ENCODE measurements at regions not wholly inside any gene's neighbourhood (a gene's known extent, or its start where the extent isn't known, plus 50 kb on each side); places are given as distances from the start of the nearest gene placed in this dataset.

GRCh38 chr2:54403512-54404238, 52.5 kb upstream of the SPTBN1 start:
- Mint-ChIP-seq H3K9me3 (no peaks in the 10 kb centered on the region), H3K4me1 (ENCODE audit: low read depth) (peaks cover 8% of the 10 kb centered on the region), H3K4me3 (no peak overlapping the region), H3K36me3 (ENCODE audit: insufficient read depth) (no peaks in the 10 kb centered on the region), H3K27me3 (ENCODE audit: low read depth) (peaks cover 9% of the 10 kb centered on the region)
- DNase-seq (no peak), ATAC-seq (no peak)

DNA sequence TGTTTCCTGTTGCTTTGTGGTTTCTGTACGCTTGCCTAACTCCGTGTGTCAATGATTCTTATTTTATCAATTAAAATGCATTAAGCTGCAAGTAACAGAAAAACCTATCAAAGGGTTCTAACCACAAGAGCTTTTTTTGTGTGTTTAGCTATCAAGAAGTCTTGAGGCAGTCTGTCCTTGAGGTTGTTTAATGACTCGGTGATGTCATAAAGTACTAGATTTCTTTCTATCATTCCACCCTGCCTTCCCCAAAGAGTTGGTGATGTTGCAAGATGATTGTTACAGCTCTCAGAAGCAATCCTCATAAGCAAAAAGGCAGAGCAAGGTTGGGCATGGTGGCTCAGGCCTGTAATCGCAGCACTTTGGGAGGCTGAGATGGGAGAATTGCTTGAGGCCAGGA, 51.9 kb upstream of the SPTBN1 start:
- H3K36me3 Mint-ChIP-seq (ENCODE audit: insufficient read depth), result no peaks in the 10 kb centered on the region
- ATAC-seq (no peak), DNase-seq (no peak)
- no peak overlapping the region for H3K4me3 Mint-ChIP-seq
- peaks cover 8% of the 10 kb centered on the region for H3K4me1 Mint-ChIP-seq (ENCODE audit: low read depth)
- H3K9me3 Mint-ChIP-seq, result no peaks in the 10 kb centered on the region
- peaks cover 9% of the 10 kb centered on the region for H3K27me3 Mint-ChIP-seq (ENCODE audit: low read depth)

DNA sequence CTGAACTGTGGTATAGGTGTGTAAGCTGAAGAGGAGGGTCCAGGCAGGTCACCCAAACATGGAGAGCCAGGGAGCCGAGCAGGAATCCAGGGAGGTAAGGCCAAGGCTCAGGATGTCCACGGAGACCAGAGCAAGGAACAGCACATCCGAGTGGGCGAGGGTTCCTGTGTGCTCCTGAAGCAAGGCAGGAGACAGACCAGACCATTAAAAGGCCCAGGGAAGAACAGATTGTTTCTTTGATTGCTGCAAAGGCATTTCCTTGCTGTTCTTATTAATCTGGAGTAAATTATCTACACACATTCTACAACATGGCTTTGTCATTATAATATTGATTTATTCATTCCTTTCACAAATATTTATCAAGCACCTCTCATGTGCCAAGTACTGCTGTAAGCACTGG, 50.1 kb upstream of the SPTBN1 start:
- H3K4me1 Mint-ChIP-seq (ENCODE audit: low read depth), result peaks cover 8% of the 10 kb centered on the region
- H3K9me3 Mint-ChIP-seq, result no peaks in the 10 kb centered on the region
- ATAC-seq (no peak), DNase-seq (no peak)
- H3K4me3 Mint-ChIP-seq, result no peak overlapping the region
- H3K27me3 Mint-ChIP-seq (ENCODE audit: low read depth), result peaks cover 17% of the 10 kb centered on the region
- H3K36me3 Mint-ChIP-seq (ENCODE audit: insufficient read depth), result no peaks in the 10 kb centered on the region
